Smooth muscle cell (in vitro differentiated cells): ENCODE measurements at regions not wholly inside any gene's neighbourhood (a gene's known extent, or its start where the extent isn't known, plus 50 kb on each side); places are given as distances from the start of the nearest gene placed in this dataset.

Experiments used
- DNase-seq: peaks from one replicate; lab custom pipeline; 2025; ENCODE audit not compliant: unreplicated experiment; lab: John Stamatoyannopoulos, UW
- H2AFZ ChIP-seq: fragments of 200-600 bp; sonication (generic); 2 replicates; pipeline ENCODE4 v1.6.0; 2016; ENCODE audit warnings: antibody characterized with exemption, low read depth, mild to moderate bottlenecking
- H3F3A ChIP-seq: fragments of 200-600 bp; sonication (generic); 2 replicates; pipeline ENCODE4 v1.6.0; 2017; ENCODE audit warnings: antibody characterized with exemption, low read depth
- H3K27ac ChIP-seq: fragments of 200-600 bp; sonication (generic); 2 replicates; pipeline ENCODE4 v1.5.1; 2016; ENCODE audit warnings: low read depth, mild to moderate bottlenecking
- H3K27me3 ChIP-seq: fragments of 200-600 bp; sonication (generic); 2 replicates; pipeline ENCODE4 v1.6.1; 2016; ENCODE audit warnings: low read depth, mild to moderate bottlenecking
- H3K36me3 ChIP-seq: fragments of 200-600 bp; sonication (generic); 2 replicates; pipeline ENCODE4 v1.5.1; 2016; ENCODE audit warnings: low read depth
- H3K4me1 ChIP-seq: fragments of 200-600 bp; sonication (generic); 2 replicates; pipeline ENCODE4 v1.5.1; 2016; ENCODE audit warnings: low read depth
- H3K4me2 ChIP-seq: fragments of 200-600 bp; sonication (generic); 2 replicates; pipeline ENCODE4 v1.6.0; 2016; ENCODE audit warnings: mild to moderate bottlenecking
- H3K4me3 ChIP-seq: fragments of 200-600 bp; sonication (generic); 2 replicates; pipeline ENCODE4 v1.5.1; 2016; ENCODE audit warnings: mild to moderate bottlenecking
- H3K79me2 ChIP-seq: fragments of 200-600 bp; sonication (generic); 2 replicates; pipeline ENCODE4 v1.6.0; 2016; ENCODE audit warnings: low read depth, mild to moderate bottlenecking
- H3K9ac ChIP-seq: fragments of 200-600 bp; sonication (generic); 2 replicates; pipeline ENCODE4 v1.6.0; 2016; ENCODE audit warnings: low read depth
- H3K9me3 ChIP-seq: fragments of 200-600 bp; sonication (generic); replicated peaks from 2 replicates; pipeline ENCODE4 v1.5.1; 2016; ENCODE audit warnings: low read depth
- H4K20me1 ChIP-seq: fragments of 200-600 bp; sonication (generic); 2 replicates; pipeline ENCODE4 v1.6.0; 2016; ENCODE audit warnings: low read depth
- CTCF ChIP-seq: fragments of 200-600 bp; sonication (generic); IDR thresholded peaks from 2 replicates; pipeline ENCODE4 v1.5.1; 2017; ENCODE audit warnings: borderline replicate concordance, mild to moderate bottlenecking, antibody characterized with exemption; ENCODE audit not compliant: insufficient read depth, poor library complexity, severe bottlenecking
- WGBS: methylation state at CpG from one replicate; pipeline ENCODE4 v1.1.7; 2016; ENCODE audit warnings: low lambda C conversion rate; 5-methylcytosine and 5-hydroxymethylcytosine counted together

GRCh38 chr2:63658176-63658968, 69.6 kb downstream of the MDH1 start:
- Histone ChIP-seq H3K9ac (no peak overlapping the region), H3K4me3 (no peak overlapping the region), H4K20me1 (no peaks in the 10 kb centered on the region), H2AFZ (peak overlapping the region; percentile 73), H3F3A (peaks cover 22% of the 10 kb centered on the region), H3K79me2 (no peaks in the 10 kb centered on the region), H3K27ac (peak overlapping the region; percentile 99), H3K27me3 (no peaks in the 10 kb centered on the region), H3K9me3 (peaks cover 4% of the 10 kb centered on the region), H3K36me3 (no peaks in the 10 kb centered on the region), H3K4me1 (peaks cover 16% of the 10 kb centered on the region), H3K4me2 (peak overlapping the region; percentile 12)
- TF ChIP-seq CTCF, result no peak
- 64% methylated on average over 3 of the region's 3 CpGs for WGBS
- DNase-seq, result no peak

DNA sequence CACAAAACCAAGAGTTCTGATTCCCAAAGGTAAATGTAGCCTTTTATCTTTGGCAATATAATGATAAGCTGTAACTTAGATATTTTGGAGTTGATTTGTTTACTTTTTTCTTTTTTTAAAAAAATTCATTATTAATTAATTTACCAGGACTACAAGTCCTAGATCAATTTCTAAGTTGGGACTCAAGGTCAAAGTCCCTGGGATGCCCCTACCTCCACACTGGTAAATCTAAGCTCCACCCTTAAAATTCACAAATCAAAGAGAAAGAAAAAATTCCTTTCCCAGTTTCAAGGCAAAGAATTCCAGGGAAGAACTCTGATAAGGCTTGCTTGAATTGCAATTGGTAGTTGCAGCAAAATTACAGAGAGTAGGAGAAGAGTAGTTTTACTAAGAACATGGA, 71.3 kb downstream of the MDH1 start:
- no peak overlapping the region for H2AFZ ChIP-seq
- DNase-seq, result no peak
- peak overlapping the region; percentile 72 for H3K9ac ChIP-seq
- H3K4me2 ChIP-seq, result peak overlapping the region; percentile 70
- no peaks in the 10 kb centered on the region for H3K9me3 ChIP-seq
- no peaks in the 10 kb centered on the region for H4K20me1 ChIP-seq
- peak overlapping the region; percentile 99 for H3K27ac ChIP-seq
- peaks cover 16% of the 10 kb centered on the region for H3K4me1 ChIP-seq
- H3F3A ChIP-seq, result peaks cover 30% of the 10 kb centered on the region
- no peaks in the 10 kb centered on the region for H3K27me3 ChIP-seq
- TF ChIP-seq CTCF, result no peak
- H3K4me3 ChIP-seq, result no peak overlapping the region
- H3K79me2 ChIP-seq, result no peaks in the 10 kb centered on the region
- no peaks in the 10 kb centered on the region for H3K36me3 ChIP-seq

- peaks cover 22% of the 10 kb centered on the region for H3K4me1 ChIP-seq
- H3F3A ChIP-seq, result peaks cover 36% of the 10 kb centered on the region
- H3K4me3 ChIP-seq, result no peak overlapping the region
- no peak for TF ChIP-seq CTCF
- no peak overlapping the region for H2AFZ ChIP-seq
- H4K20me1 ChIP-seq, result no peaks in the 10 kb centered on the region
- H3K4me2 ChIP-seq, result peak overlapping the region; percentile 70
- H3K27me3 ChIP-seq, result no peaks in the 10 kb centered on the region
- no peaks in the 10 kb centered on the region for H3K36me3 ChIP-seq
- peak overlapping the region; percentile 77 for H3K9ac ChIP-seq
- no peaks in the 10 kb centered on the region for H3K9me3 ChIP-seq
- H3K79me2 ChIP-seq, result no peaks in the 10 kb centered on the region
- no peak for DNase-seq
- peak overlapping the region; percentile 99 for H3K27ac ChIP-seq
Measured at GRCh38 chr2:63661076-63661475, 72.3 kb downstream of the MDH1 start.

- no peak for DNase-seq
- Histone ChIP-seq H3K36me3 (no peaks in the 10 kb centered on the region), H3K4me3 (no peak overlapping the region), H3K79me2 (no peaks in the 10 kb centered on the region), H3F3A (peaks cover 47% of the 10 kb centered on the region), H3K9me3 (no peaks in the 10 kb centered on the region), H3K27me3 (no peaks in the 10 kb centered on the region), H3K4me1 (peaks cover 33% of the 10 kb centered on the region), H3K9ac (peak overlapping the region; percentile 77), H2AFZ (no peak overlapping the region), H4K20me1 (no peaks in the 10 kb centered on the region), H3K27ac (peak overlapping the region; percentile 99), H3K4me2 (peak overlapping the region; percentile 22)
- TF ChIP-seq CTCF, result no peak
- WGBS, result 32% methylated on average over 3 of the region's 3 CpGs
Measured at GRCh38 chr2:63662028-63662804, 73.5 kb downstream of the MDH1 start.
